ENCODE measurements at regions not wholly inside any gene's neighbourhood (a gene's known extent, or its start where the extent isn't known, plus 50 kb on each side); places are given as distances from the start of the nearest gene placed in this dataset.
"Not testable (repeated sequence)": the region's sequence is repeated elsewhere in the genome, so short reads cannot be mapped to it uniquely, and the experiment has no call there.

GRCh38 chrX:34238896-34239295 lies 106.8 kb upstream of the FAM47A start:
- DNase-seq, result no peak

- DNase-seq, result not testable (repeated sequence)
Measured at GRCh38 chrX:34230156-34230555, 98.0 kb upstream of the FAM47A start.

GRCh38 chrX:34227804-34228203 lies 95.7 kb upstream of the FAM47A start:
- DNase-seq, result no peak

- DNase-seq, result no peak
Measured at GRCh38 chrX:34223574-34223973, 91.5 kb upstream of the FAM47A start.

- DNase-seq, result peak; percentile 6 to 15
Measured at GRCh38 chrX:34218063-34218462, 85.9 kb upstream of the FAM47A start.

- DNase-seq, result no peak
Measured at GRCh38 chrX:34197946-34198345, 65.8 kb upstream of the FAM47A start.

All from inflammatory macrophage treated with lipopolysaccharide for 1 hour (primary cell).